ENCODE measurements at regions not wholly inside any gene's neighbourhood (a gene's known extent, or its start where the extent isn't known, plus 50 kb on each side); places are given as distances from the start of the nearest gene placed in this dataset.

DNA sequence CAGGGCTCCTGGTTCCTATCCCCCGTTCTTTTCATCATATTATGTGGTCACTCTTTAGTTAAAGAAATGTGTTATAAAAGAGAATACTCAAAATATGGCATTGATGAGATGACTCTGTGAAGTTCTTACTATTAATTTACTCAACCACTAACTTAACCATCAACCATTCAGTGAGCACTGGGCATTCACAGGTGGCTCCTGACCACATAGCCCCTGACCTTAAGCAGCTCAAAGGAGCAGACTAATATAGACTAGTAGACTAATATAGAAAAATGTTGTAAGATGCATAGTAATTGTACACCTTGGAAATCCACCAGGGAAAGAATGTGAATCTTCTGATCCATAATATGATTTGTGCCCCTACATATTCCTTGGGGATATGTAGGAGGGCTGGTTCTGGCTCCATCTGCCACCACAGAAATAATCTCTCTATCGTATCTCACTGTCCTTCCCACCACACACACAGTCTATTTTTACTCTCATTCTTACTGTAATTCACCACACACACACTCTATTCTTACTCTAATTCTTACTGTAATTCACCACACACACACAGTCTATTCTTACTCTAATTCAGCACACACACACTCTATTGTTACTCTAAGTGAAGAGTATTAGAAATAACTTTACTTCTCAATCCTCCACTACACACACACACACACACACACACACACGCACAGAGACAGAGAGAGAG is 188.9 kb upstream of the ITGA4 start:
- no peak overlapping the region for H3K9ac ChIP-seq
- 68 to 71% methylated on average over 3 of the region's 3 CpGs for WGBS, 2 experiments (ENCODE audit: low coverage in 1 of 2, low lambda C conversion rate in 2 of 2, missing lambda C conversion rate in 2 of 2)
- no peaks in the 10 kb centered on the region for H3K9me3 ChIP-seq (ENCODE audit: low read depth)
- in situ Hi-C loops (cut with MboI), result no loop called here
- DNase-seq, result no peak
- no peak overlapping the region for H3K4me2 ChIP-seq (ENCODE audit: unreplicated experiment)
- no peaks in the 10 kb centered on the region for H3K9me2 ChIP-seq (ENCODE audit: insufficient read depth)
- no peak overlapping the region for H3K27ac ChIP-seq
- H3F3A ChIP-seq (ENCODE audit: insufficient read depth), result no peaks in the 10 kb centered on the region
- no peaks in the 10 kb centered on the region for H4K20me1 ChIP-seq (ENCODE audit: insufficient read depth)
- no peak overlapping the region for H2AFZ ChIP-seq
- H3K79me2 ChIP-seq (ENCODE audit: insufficient read depth), result no peaks in the 10 kb centered on the region
- H3K4me3 ChIP-seq, result no peak overlapping the region
- no peaks in the 10 kb centered on the region for H3K4me1 ChIP-seq (ENCODE audit: insufficient read depth)
- no peaks in the 10 kb centered on the region for H3K36me3 ChIP-seq (ENCODE audit: low read depth)
- no peaks in the 10 kb centered on the region for H3K27me3 ChIP-seq (replicated peaks; ENCODE audit: insufficient read depth)
- TF ChIP-seq EZH2 (IDR thresholded peaks at IDR 0.05; ENCODE audit: insufficient read depth, poor library complexity, severe bottlenecking) (no peak), EZH2phosphoT487 (IDR thresholded peaks at IDR 0.05; ENCODE audit: insufficient read depth, low read depth) (no peak)

DNA sequence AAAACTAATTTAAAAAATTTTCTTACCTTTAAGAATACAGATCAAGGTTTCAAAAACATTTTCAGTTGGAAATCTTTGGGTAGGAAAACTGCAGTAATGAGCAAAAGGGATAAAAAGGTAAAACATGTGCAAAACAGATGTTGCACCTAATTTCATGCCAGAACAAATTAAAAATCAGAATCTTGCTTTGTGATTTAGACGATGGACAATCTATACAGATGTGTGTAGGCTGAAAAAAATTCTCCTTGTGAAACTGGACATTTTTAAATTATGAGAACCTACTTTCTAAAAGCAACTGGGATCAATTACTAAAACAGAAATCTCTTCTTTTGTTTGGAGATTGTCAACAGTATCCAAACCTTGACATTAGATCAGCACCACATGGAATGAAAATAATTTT is 183.2 kb upstream of the ITGA4 start:
- Histone ChIP-seq H2AFZ (0 out of 2 replicates have a peak overlapping the region, but pooled peaks have one; percentile 6), H3K36me3 (ENCODE audit: low read depth) (no peaks in the 10 kb centered on the region), H4K20me1 (ENCODE audit: insufficient read depth) (no peaks in the 10 kb centered on the region), H3K9me2 (ENCODE audit: insufficient read depth) (no peaks in the 10 kb centered on the region), H3K4me1 (ENCODE audit: insufficient read depth) (no peaks in the 10 kb centered on the region), H3K79me2 (ENCODE audit: insufficient read depth) (no peaks in the 10 kb centered on the region), H3K4me3 (no peak overlapping the region), H3K9me3 (ENCODE audit: low read depth) (no peaks in the 10 kb centered on the region), H3K4me2 (ENCODE audit: unreplicated experiment) (no peak overlapping the region), H3K27me3 (replicated peaks; ENCODE audit: insufficient read depth) (no peaks in the 10 kb centered on the region), H3F3A (ENCODE audit: insufficient read depth) (no peaks in the 10 kb centered on the region), H3K9ac (no peak overlapping the region), H3K27ac (no peak overlapping the region)
- in situ Hi-C loops (cut with MboI), result no loop called here
- DNase-seq, result no peak
- TF ChIP-seq EZH2 (IDR thresholded peaks at IDR 0.05; ENCODE audit: insufficient read depth, poor library complexity, severe bottlenecking), result no peak
- TF ChIP-seq EZH2phosphoT487 (IDR thresholded peaks at IDR 0.05; ENCODE audit: insufficient read depth, low read depth), result no peak
- WGBS, 2 experiments (ENCODE audit: low coverage in 1 of 2, low lambda C conversion rate in 2 of 2, missing lambda C conversion rate in 2 of 2), result 4 to 7% methylated on average over 1 of the region's 1 CpG

DNA sequence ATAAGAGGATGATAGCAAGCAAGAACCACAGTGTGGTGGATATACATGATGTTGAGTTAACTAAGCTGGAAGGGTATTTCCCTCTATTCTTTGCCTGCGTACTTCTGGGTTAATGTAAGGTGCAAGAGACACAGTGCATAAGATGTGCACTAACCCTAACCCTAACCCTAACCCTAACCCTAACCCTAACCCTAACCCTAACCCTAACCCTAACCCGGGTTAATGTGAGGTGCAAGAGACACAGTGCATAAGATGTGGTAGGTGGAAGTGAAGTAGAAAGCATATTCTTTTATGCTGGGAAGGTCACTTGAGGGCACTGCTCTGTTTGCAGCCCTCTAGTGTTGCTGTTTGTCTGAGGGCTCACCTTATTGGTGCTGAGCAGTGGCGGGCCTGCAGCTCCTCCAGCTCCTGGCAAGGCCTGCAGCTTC is 181.5 kb upstream of the ITGA4 start:
- Histone ChIP-seq H3K9ac (no peak overlapping the region), H3K4me2 (ENCODE audit: unreplicated experiment) (no peak overlapping the region), H3K79me2 (ENCODE audit: insufficient read depth) (no peaks in the 10 kb centered on the region), H3K4me1 (ENCODE audit: insufficient read depth) (no peaks in the 10 kb centered on the region), H3F3A (ENCODE audit: insufficient read depth) (no peaks in the 10 kb centered on the region), H3K36me3 (ENCODE audit: low read depth) (no peaks in the 10 kb centered on the region), H3K27ac (no peak overlapping the region), H3K9me3 (ENCODE audit: low read depth) (no peaks in the 10 kb centered on the region), H4K20me1 (ENCODE audit: insufficient read depth) (no peaks in the 10 kb centered on the region), H3K4me3 (no peak overlapping the region), H3K9me2 (ENCODE audit: insufficient read depth) (no peaks in the 10 kb centered on the region), H2AFZ (no peak overlapping the region), H3K27me3 (replicated peaks; ENCODE audit: insufficient read depth) (no peaks in the 10 kb centered on the region)
- DNase-seq, result no peak
- in situ Hi-C loops (cut with MboI), result no loop called here
- 75 to 90% methylated on average over 3 of the region's 3 CpGs for WGBS, 2 experiments (ENCODE audit: low coverage in 1 of 2, low lambda C conversion rate in 2 of 2, missing lambda C conversion rate in 2 of 2)
- TF ChIP-seq EZH2 (IDR thresholded peaks at IDR 0.05; ENCODE audit: insufficient read depth, poor library complexity, severe bottlenecking) (no peak), EZH2phosphoT487 (IDR thresholded peaks at IDR 0.05; ENCODE audit: insufficient read depth, low read depth) (no peak)

DNA sequence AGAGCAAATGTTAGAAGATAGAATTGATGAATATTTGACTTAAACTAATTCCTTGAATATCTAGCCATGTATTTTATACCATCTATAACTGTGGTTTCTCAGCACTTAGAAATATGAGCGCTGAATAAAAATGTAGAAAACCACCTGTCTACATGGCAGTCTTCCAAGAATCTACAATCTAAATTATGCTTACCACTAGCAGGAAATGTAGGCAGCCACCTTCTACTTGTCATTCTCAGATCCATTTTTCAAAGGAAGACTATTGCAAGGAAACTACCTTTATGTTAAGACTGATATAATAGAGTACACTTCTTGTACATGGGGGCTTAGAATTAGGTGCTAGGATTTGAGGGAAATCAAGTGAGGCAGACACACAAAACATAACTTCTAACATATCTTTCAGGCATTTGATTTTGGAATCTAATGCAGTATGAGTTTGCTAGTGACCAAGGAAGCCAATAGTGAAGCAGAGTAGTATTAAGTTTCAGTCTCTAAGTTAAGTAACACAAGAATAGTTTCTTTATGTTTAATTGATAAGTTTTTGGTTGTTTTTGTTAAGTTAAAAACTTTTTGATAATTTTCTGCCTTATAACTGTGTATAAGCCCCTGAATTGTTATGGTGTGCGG is 175.9 kb upstream of the ITGA4 start:
- in situ Hi-C loops (cut with MboI), result no loop called here
- Histone ChIP-seq H3K4me2 (ENCODE audit: unreplicated experiment) (no peak overlapping the region), H3F3A (ENCODE audit: insufficient read depth) (no peaks in the 10 kb centered on the region), H3K79me2 (ENCODE audit: insufficient read depth) (no peaks in the 10 kb centered on the region), H3K9ac (no peak overlapping the region), H4K20me1 (ENCODE audit: insufficient read depth) (no peaks in the 10 kb centered on the region), H3K4me1 (ENCODE audit: insufficient read depth) (no peaks in the 10 kb centered on the region), H3K27ac (no peak overlapping the region), H3K27me3 (replicated peaks; ENCODE audit: insufficient read depth) (no peaks in the 10 kb centered on the region), H3K4me3 (no peak overlapping the region), H3K9me3 (ENCODE audit: low read depth) (no peaks in the 10 kb centered on the region), H2AFZ (no peak overlapping the region), H3K9me2 (ENCODE audit: insufficient read depth) (no peaks in the 10 kb centered on the region), H3K36me3 (ENCODE audit: low read depth) (no peaks in the 10 kb centered on the region)
- WGBS, 2 experiments (ENCODE audit: low coverage in 1 of 2, low lambda C conversion rate in 2 of 2, missing lambda C conversion rate in 2 of 2), result 98% methylated on average over 2 of the region's 2 CpGs
- TF ChIP-seq EZH2 (IDR thresholded peaks at IDR 0.05; ENCODE audit: insufficient read depth, poor library complexity, severe bottlenecking), result no peak
- no peak for DNase-seq

Measured in GM23248 (cell line).